HG03039 (cell line): ENCODE measurements at regions not wholly inside any gene's neighbourhood (a gene's known extent, or its start where the extent isn't known, plus 50 kb on each side); places are given as distances from the start of the nearest gene placed in this dataset.
"Not testable (repeated sequence)": the region's sequence is repeated elsewhere in the genome, so short reads cannot be mapped to it uniquely, and the experiment has no call there.

Source experiments
- ATAC-seq: cut with Tn5 transposase; IDR thresholded peaks from one replicate; pipeline ENCODE4 v1.9.1; 2021; ENCODE audit warnings: mild to moderate bottlenecking, moderate library complexity; ENCODE audit not compliant: unreplicated experiment

GRCh38 chr4:137881641-137882040, 349.3 kb upstream of the PCDH18 start:
- no peak for ATAC-seq

DNA sequence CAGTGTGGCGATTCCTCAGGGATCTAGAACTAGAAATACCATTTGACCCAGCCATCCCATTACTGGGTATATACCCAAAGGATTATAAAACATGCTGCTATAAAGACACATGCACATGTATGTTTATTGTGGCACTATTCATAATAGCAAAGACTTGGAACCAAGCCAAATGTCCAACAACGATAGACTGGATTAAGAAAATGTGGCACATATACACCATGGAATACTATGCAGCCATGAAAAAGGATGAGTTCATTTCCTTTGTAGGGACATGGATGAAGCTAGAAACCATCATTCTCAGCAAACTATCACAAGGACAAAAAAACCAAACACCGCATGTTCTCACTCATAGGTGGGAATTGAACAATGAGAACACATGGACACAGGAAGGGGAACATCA, 335.8 kb upstream of the PCDH18 start:
- not testable (repeated sequence) for ATAC-seq

GRCh38 chr4:137866671-137867070, 334.4 kb upstream of the PCDH18 start:
- no peak for ATAC-seq

- no peak for ATAC-seq
Observed at GRCh38 chr4:137861682-137862081, 329.4 kb upstream of the PCDH18 start.

DNA sequence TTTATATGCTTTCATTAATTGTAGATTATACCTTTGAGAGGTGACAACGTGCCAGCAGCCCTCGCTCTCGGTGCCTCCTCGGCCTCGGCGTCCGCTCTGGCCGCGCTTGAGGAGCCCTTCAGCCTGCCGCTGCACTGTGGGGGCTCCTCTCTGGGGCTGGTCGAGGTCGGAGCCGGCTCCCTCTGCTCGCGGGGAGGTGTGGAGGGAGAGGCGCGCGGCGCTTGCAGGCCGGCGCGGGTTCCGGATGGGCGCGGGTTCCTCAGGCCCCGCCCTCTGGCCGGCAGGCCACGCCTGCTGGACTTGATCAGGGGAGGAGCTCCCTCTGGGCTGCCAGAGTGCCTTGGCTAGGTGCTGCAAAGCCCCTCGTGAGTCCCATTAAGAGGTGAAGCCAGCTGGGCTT, 321.1 kb upstream of the PCDH18 start:
- ATAC-seq = no peak

- ATAC-seq = no peak
Observed at GRCh38 chr4:137852326-137852725, 320.0 kb upstream of the PCDH18 start.

- ATAC-seq = no peak
Observed at GRCh38 chr4:137851435-137851834, 319.1 kb upstream of the PCDH18 start.

GRCh38 chr4:137827945-137828344, 295.7 kb upstream of the PCDH18 start:
- not testable (repeated sequence) for ATAC-seq

DNA sequence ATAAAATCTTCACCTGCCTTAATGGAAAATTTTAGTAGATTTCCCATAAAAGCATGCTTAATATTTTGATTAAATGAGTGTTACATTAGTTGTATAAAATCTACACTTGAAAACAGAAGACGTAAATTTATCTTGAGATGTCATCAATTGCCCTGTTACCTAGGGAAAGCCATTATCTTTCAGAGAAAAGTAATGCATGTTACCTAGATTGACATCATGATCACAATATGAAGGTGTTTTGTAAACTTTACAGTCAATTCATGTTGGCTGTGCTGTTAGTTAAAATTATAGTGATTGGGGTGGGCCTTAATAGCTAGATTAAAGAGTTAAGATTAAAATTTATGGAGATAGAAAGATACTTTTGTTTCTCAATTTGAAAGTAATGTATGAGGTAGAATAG, 293.2 kb upstream of the PCDH18 start:
- no peak for ATAC-seq

GRCh38 chr4:137823007-137823406, 290.7 kb upstream of the PCDH18 start:
- ATAC-seq = no peak

GRCh38 chr4:137819964-137820383, 287.7 kb upstream of the PCDH18 start:
- ATAC-seq = no peak

DNA sequence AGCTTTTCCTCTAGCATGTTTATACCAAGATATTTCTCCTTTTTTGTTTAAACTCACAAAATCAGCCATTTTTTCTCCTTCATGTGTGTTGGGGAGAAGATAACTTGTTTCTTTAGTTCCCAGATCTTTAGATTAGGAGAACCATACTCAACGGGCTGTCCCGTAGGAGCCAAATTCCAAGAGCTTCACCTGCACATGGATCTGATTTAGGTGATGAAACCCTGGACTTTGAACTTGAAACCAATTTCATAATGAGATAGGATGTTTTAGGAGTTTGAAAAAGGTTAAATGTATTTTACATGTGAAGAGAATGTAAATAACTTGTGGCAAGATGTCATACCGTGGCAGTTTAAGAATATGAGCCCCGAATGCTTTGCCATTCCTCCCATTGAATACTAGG, 280.0 kb upstream of the PCDH18 start:
- ATAC-seq = no peak

- ATAC-seq = no peak
Observed at GRCh38 chr4:137806420-137806819, 274.1 kb upstream of the PCDH18 start.

- no peak for ATAC-seq
Observed at GRCh38 chr4:137804906-137805495, 272.7 kb upstream of the PCDH18 start.

GRCh38 chr4:137800861-137801260, 268.6 kb upstream of the PCDH18 start:
- ATAC-seq = no peak

GRCh38 chr4:137794764-137795254, 262.5 kb upstream of the PCDH18 start:
- no peak for ATAC-seq

GRCh38 chr4:137789263-137789662, 257.0 kb upstream of the PCDH18 start:
- not testable (repeated sequence) for ATAC-seq

DNA sequence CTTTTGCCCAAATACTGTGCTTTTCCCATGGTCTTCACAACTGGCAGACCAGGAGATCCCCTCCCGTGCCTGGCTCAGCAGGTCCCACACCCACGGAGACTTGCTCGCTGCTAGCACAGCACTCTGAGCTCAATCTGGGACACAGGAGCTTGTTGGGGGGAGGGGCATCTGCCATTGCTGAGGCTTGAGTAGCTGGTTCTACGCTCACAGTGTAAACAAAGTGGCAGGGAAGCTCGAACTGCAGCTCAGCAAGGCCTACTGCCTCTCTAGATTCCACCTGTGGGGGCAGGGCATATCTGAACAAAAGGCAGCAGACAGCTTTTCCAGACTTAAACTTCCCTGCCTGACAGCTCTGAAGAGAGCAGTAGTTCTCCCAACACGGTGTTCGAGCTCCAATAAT, 251.6 kb upstream of the PCDH18 start:
- not testable (repeated sequence) for ATAC-seq

GRCh38 chr4:137775701-137776100, 243.4 kb upstream of the PCDH18 start:
- no peak for ATAC-seq

DNA sequence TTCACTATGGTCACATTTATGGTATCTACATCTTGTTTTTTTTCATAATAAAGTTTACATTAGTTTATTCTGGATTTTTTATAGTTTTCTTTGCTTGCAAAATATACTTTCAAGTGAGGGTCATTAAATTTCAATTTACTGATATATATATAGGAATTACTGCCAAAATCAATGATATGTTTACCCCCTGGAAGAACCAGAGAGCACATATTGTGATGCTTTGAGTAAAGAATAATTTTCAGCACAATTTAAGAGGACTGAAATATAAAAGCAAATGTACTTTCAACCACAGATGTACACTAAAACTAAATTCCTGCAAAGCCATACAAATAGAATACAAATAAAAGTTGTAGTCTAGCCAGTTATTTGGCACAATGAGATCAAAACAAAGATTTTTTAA, 242.2 kb upstream of the PCDH18 start:
- ATAC-seq = no peak

DNA sequence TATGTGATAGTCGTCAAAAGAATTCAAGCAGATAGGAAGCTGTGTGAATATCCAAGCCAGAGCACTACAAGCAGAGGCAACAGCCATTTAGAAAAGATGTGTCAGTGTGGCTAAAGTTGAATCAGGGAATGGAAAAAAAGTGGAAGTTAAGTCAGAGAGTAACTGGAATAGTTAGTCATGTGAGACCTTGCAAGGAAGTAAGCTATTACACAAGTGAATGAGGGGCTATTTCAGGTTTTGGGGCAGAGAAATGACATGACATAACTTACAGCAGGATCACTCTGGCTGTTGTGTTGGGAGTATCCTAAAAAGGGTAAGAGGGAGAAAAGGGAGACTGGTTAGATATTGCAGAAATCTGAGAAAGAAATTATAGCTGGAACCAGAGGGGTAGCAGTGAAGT, 236.6 kb upstream of the PCDH18 start:
- no peak for ATAC-seq

- no peak for ATAC-seq
Observed at GRCh38 chr4:137768196-137768595, 235.9 kb upstream of the PCDH18 start.

- ATAC-seq = no peak
Observed at GRCh38 chr4:137762591-137762990, 230.3 kb upstream of the PCDH18 start.
